GM10248 (cell line): ENCODE measurements at regions not wholly inside any gene's neighbourhood (a gene's known extent, or its start where the extent isn't known, plus 50 kb on each side); places are given as distances from the start of the nearest gene placed in this dataset.
"Not testable (repeated sequence)": the region's sequence is repeated elsewhere in the genome, so short reads cannot be mapped to it uniquely, and the experiment has no call there.

Experiments
- CTCF ChIA-PET: fragments of 300-600 bp; sonication (Branson Sonifier 250); formaldehyde crosslinking; extraction: SDS; loops from one replicate; lab custom pipeline; 2021; ENCODE audit warnings: antibody characterized with exemption; lab: Yijun Ruan, JAX
- POLR2A ChIA-PET: fragments of 350-650 bp; sonication (Branson Sonifier 250); formaldehyde crosslinking; extraction: SDS; loops from one replicate; lab custom pipeline; 2020; ENCODE audit warnings: antibody characterized with exemption; lab: Yijun Ruan, JAX
- DNase-seq: peaks from one replicate; pipeline ENCODE4 v3.0.0; 2012; ENCODE audit errors: extremely low spot score
- CTCF ChIP-seq: IDR thresholded peaks from 2 replicates; pipeline ENCODE4 v1.5.1; 2012; ENCODE audit warnings: mild to moderate bottlenecking, low read depth; ENCODE audit errors: extremely low read depth, missing control alignments, control extremely low read depth

GRCh38 chr21:14748662-14749061, 202.5 kb upstream of the SAMSN1 start:
- ChIA-PET POLR2A (no interaction called here), CTCF (interaction anchor here (0.7 to 1.9 kb wide), 2 partner anchors 11 to 12 kb away, joined by 3 to 5 read pairs; no protein-coding TSS in a partner anchor)

GRCh38 chr21:14744368-14744767, 198.3 kb upstream of the SAMSN1 start:
- TF ChIP-seq CTCF = no peak
- POLR2A ChIA-PET = no interaction called here
- CTCF ChIA-PET = interaction anchor here (1.0 kb wide), 1 partner anchor 19 kb away, joined by 3 read pairs; no protein-coding TSS in a partner anchor
- DNase-seq = no peak

More at GRCh38 chr21:14748662-14749061, 202.5 kb upstream of the SAMSN1 start:
- no peak for DNase-seq
- TF ChIP-seq CTCF = no peak

- CTCF ChIA-PET = no interaction called here
- no peak for TF ChIP-seq CTCF
- DNase-seq = no peak
- POLR2A ChIA-PET = no interaction called here
Observed at GRCh38 chr21:14742119-14742518, 196.0 kb upstream of the SAMSN1 start.

GRCh38 chr21:14741256-14741655, 195.1 kb upstream of the SAMSN1 start:
- CTCF ChIA-PET = interaction anchor here (1.0 kb wide), 1 partner anchor 338 kb away, joined by 3 read pairs; no protein-coding TSS in a partner anchor
- no peak for TF ChIP-seq CTCF
- POLR2A ChIA-PET = no interaction called here
- DNase-seq = no peak

- ChIA-PET POLR2A (no interaction called here), CTCF (interaction anchor here (1.0 kb wide), 1 partner anchor 338 kb away, joined by 3 read pairs; no protein-coding TSS in a partner anchor)
- no peak for TF ChIP-seq CTCF
- DNase-seq = no peak
Observed at GRCh38 chr21:14740692-14741091, 194.6 kb upstream of the SAMSN1 start.

GRCh38 chr21:14740116-14740515, 194.0 kb upstream of the SAMSN1 start:
- no peak for DNase-seq
- no peak for TF ChIP-seq CTCF
- POLR2A ChIA-PET = no interaction called here
- CTCF ChIA-PET = no interaction called here

GRCh38 chr21:14739590-14739989, 193.5 kb upstream of the SAMSN1 start:
- DNase-seq = no peak
- ChIA-PET CTCF (no interaction called here), POLR2A (no interaction called here)
- no peak for TF ChIP-seq CTCF

- DNase-seq, POLR2A ChIA-PET: not testable (repeated sequence)
- CTCF ChIA-PET = interaction anchor here (0.7 to 3.4 kb wide), 14 partner anchors 9 to 336 kb away, joined by 3 to 14 read pairs (median 4); no protein-coding TSS in a partner anchor
Observed at GRCh38 chr21:14738576-14738975, 192.5 kb upstream of the SAMSN1 start.
